HEK293 (cell line): ENCODE measurements at regions not wholly inside any gene's neighbourhood (a gene's known extent, or its start where the extent isn't known, plus 50 kb on each side); places are given as distances from the start of the nearest gene placed in this dataset.

ENCODE experiments used
- ZNF19 ChIP-seq: fragments of 450-650 bp; formaldehyde crosslinking; IDR thresholded peaks from 2 replicates; pipeline ENCODE4; 2016; ENCODE audit warnings: missing biosample characterization, missing genetic modification characterization, low read depth
- ZNF580 ChIP-seq: fragments of 450-650 bp; formaldehyde crosslinking; IDR thresholded peaks from 2 replicates; pipeline ENCODE4 v1.5.1; 2016; ENCODE audit warnings: missing biosample characterization, missing genetic modification characterization

- TF ChIP-seq ZNF19 (tag by site-specific recombination) (no peak), ZNF580 (tag by site-specific recombination) (no peak)
These were observed 560.0 kb downstream of the INSC start for GRCh38 chr11:15674756-15675155.
